ENCODE measurements at regions not wholly inside any gene's neighbourhood (a gene's known extent, or its start where the extent isn't known, plus 50 kb on each side); places are given as distances from the start of the nearest gene placed in this dataset.

DNA sequence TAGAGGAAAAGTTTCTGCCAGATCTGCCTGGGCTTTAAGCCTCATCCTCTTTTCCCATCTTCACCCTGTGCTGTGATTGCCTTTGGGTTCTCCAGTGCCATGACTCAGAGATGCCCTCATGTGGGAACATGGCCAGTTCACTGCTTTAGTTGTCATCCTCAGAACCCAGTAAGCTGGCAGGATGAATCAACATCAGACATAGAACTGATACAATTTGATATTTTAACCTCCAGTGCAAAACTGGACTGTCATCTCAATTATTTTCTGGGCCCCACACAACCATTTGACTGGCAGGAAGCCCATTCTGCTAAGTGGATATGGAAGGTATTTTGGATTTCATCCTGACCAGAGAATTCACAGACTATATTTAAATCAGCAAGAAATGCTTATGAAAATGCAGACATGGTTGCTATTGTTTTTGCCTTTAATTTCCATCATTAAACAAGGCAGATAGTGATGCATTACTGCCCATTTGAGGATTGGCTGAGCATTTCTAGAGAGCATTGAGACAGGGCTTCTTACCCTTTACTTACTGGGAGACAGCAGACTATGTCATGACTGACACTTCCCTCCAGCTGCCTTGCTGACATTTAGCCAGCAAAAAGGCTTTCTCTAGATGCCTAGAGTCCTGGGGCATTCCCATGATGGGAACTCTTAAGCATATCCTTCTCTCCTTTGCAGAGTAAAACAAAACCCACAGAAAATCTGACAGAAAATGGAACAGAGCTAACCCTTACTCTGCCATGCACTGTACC lies 327.1 kb upstream of the MTNR1B start:
- TF ChIP-seq, protein P1, sequence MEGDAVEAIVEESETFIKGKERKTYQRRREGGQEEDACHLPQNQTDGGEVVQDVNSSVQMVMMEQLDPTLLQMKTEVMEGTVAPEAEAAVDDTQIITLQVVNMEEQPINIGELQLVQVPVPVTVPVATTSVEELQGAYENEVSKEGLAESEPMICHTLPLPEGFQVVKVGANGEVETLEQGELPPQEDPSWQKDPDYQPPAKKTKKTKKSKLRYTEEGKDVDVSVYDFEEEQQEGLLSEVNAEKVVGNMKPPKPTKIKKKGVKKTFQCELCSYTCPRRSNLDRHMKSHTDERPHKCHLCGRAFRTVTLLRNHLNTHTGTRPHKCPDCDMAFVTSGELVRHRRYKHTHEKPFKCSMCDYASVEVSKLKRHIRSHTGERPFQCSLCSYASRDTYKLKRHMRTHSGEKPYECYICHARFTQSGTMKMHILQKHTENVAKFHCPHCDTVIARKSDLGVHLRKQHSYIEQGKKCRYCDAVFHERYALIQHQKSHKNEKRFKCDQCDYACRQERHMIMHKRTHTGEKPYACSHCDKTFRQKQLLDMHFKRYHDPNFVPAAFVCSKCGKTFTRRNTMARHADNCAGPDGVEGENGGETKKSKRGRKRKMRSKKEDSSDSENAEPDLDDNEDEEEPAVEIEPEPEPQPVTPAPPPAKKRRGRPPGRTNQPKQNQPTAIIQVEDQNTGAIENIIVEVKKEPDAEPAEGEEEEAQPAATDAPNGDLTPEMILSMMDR (IDR thresholded peaks at IDR 0.05): no peak
- TF ChIP-seq EZH2 (IDR thresholded peaks at IDR 0.05) (no peak), EZH2phosphoT487 (IDR thresholded peaks at IDR 0.05) (no peak)
